NAMALWA (cell line): ENCODE measurements at regions not wholly inside any gene's neighbourhood (a gene's known extent, or its start where the extent isn't known, plus 50 kb on each side); places are given as distances from the start of the nearest gene placed in this dataset.
"Not testable (repeated sequence)": the region's sequence is repeated elsewhere in the genome, so short reads cannot be mapped to it uniquely, and the experiment has no call there.

Source experiments
- DNase-seq: peaks from one replicate; pipeline ENCODE4 v3.0.0-alpha.2; 2015; ENCODE audit warnings: low spot score

DNA sequence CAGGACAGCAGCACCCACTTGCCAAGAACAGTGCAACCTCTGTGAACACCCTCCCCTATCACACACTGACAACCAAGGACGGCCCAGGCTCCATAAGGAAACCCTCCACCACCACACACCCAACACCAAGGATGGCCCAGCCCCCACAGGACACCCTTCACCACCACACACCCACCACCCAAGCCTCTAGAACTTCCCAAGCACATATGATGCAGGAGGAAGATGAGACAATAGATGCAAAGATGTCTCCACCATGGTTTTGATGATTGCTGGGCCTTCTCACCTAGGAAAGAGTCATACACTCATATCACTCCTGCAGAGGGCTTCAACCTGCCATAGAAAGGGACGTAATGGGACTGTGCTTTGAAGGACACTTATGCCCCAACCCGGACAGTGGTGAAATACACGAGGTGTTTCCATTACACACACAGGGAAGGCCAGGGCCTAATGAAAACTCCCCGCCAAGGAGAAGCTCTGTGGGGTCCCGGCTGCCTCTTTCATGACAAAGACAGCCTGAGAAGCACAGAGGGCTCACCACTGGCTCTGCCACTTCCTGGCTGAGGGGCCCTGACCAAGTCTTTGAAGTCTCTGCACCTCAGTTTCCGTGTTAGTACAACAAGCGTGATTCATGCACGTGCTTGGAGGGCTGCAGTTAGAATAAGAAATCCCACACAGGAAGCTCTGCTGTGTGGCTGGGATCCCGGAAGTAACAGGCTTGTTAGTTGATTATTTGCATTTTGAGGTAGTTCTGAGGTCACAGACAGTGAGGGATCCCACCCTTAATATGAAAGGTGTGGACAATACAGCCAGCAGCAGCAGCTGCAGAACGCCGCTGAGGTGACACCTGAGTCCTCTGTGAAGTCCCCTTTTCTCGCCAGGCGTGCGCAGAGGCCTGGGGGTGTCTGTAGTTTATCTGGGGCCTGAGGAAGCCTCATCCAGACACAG lies 61.9 kb upstream of the ATP12A start:
- DNase-seq = peak; percentile 55

DNA sequence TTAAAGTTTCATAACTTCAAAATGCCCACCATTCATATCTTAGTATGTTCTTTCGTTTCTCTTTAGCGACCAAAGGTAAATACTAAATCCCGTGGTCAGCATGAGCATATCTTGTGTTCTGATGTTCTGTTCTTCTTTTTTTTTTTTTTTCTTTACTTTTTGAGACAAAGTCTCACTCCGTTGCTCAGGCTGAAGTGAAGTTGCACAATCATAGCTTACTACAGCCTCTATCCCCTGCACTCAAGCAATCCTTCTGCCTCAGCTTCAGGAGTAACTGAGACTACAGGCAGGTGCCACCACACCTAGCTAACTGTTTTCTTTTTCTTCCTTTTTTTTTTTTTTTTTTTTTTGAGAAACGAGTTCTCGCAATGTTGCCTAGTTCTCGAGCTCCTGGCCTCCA lies 60.9 kb upstream of the ATP12A start:
- DNase-seq = no peak

DNA sequence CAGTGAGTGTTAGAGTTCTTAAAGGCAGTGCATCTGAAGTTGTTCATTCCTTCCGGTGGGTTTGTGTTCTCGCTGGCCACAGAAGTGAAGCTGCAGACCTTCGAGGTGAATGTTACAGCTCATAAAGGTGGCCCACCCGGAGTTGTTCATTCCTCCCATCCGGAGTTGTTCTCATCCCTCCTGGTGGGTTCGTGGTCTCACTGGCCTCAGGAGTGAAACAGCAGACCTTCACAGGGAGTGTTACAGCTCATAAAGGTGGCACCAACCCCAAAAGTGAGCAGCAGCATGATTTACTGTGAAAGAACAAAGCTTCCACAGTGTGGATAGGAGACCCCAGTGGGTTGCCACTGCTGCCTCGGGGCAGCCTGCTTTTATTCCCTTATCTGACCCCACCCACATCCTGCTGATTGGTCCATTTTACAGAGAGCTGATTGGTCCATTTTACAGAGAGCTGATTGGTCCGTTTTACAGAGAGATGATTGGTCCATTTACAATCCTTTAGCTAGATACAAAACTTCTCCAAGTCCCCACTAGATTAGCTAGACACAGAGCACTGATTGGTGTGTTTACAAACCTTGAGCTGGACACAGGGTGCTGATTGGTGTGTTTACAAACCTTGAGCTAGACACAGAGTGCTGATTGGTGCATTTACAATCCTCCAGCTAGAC lies 57.6 kb upstream of the ATP12A start:
- DNase-seq = not testable (repeated sequence)

DNA sequence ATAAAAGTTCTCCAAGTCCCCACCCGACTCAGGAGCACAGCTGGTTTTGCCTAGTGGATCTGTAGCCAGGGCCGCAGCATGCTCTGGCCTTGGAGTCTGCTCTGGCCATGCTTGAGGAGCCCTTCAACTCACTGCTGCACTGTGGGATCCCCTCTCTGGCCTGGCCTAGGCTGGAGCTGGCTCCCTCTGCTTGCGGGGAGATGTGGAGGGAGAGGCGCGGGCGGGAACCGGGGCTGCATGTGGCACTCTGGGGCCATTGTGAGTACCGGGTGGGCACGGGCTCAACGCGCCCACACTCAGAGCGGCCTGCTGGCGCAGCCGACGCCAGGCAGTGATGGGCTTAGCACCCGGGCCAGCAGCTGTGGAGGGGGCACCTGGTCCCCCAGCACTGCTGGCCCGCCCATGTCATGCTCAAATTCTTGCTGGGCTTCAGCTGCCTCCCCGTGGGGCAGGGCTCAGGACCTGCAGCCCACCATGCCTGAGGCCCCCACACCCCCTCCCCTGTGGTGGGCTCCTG lies 57.0 kb upstream of the ATP12A start:
- DNase-seq = no peak

DNA sequence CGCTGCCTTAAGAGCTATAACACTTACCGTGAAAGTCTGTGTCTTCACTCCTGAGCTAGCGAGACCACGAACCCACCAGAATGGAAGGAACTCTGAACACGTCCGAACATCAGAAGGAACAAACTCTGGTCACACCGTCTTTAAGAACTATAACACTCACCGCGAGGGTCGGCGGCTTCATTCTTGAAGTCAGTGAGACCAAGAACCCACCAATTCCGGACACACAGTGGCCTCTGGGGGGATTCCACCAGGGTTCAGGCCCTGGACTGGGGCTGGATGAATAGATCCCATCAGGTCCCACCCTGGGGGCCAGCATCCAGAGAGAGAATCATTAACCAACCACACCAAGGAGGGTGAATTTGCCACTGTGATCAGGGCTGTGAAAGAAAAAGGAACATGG lies 55.8 kb upstream of the ATP12A start:
- DNase-seq = no peak

DNA sequence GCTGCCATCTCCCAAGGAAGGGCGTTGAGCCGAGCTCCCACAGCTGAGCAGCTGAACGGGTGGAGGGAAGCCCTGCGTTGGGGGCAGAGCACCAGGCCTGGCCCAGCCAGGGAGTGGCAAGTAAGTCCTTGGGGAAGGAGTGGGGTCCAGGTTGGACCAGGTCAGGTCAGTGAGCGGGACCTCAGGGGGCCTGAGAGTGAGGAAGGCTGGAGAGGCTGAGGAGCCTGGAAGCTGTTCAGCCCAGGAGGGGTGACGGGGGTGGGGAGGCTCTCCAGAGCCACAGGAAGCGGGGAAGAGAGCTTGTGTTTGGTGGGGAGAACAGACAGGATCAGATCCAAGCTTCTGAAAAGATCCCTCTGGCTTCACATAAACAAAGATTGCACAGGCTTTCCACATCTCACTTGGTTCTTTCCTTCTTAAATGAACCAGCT lies 55.4 kb upstream of the ATP12A start:
- DNase-seq = no peak

DNA sequence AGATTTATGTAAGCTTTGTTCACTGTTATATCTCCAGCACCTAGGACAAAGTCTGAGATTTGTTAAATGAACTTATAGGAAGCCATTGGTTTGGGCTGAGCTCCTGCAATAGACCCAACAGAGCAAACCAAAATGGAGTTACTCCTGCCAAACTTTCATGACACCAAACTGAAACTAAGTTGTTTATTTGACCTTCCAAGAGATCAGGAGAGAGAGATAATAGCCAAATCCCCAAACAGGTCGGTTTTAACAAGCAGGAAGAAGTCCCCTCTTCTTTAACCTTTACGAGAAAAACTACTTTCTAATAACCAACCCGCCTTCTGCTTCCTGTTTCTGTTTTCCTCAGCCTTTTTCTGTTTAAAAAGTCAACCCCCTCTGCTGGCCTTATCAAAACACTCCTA lies 54.9 kb upstream of the ATP12A start:
- DNase-seq = peak; percentile 7

DNA sequence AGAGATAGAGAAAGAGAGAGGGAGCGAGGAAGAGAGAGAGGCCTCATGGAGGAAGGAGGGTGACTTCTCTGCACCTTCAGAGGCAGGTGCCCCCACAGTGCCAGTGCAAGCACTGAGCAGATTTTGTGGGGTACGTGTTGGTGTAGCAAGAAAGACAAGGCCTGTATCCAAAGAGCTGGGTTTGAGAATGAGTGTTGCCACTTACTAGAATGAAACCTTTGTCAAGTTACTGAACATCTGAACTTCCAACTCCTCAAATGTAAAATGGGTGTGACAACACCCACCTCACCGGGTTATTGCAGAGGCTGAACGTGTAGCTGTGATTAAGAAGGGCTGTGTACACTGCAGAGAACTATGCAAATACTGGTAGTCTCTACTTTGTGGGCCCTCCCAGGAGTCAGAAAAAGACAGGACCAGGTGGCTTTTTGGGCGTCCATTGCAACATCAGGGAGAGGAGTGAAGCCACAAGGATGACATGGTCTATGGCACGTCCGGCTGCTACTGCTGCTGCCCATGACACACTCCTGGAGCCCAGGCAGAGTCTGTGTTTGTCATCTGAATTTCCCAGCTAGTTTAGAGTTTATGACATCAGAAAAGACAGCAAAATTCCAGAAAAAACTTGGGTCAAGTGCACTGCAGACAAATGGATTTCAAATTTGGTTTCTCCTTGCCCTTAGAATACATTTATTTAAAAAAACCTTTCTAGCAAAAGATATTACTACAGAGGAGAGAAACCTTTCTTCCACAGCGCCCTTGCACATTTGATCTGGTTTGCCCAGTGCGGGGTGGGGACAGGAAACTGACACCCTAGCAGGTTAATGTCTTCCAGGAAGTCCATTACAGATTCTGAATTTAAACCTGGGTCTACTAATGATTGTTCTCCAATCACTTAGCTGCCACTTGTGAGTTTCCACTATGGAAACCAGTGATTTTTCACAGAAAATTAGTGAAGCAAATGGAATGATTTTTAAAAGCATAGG lies 54.0 kb upstream of the ATP12A start:
- DNase-seq = peak; percentile 8

DNA sequence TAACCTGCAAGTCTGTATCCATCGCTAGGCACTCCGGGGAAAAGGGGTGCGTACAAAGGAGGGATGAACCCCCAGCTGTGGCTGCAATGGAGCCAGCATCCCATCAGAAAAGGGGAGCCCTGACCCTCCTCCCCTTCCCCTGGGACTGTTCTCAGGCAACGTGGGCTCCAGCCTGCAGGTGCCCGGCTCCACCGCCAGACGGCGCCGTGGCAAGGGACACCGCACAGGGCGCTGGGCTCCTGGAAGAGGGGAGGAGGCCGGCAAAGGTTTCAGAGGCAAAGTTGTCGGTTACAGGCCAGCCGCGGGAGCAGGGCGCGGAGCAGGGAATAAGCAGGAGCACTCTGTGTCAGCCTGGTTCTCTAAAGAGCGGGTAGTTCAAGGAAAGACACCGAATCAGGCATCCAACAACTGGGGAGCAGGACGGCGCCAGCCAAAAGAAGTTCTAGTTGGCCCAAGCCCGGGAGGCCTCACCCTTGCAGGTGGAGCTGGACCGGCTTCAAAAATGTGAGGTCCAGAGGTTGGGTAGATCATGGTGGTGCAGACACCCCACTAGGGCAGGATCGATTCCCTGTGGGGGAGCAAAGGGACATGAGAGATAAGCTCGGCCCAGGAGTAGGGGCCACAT lies 53.0 kb upstream of the ATP12A start:
- no peak for DNase-seq

DNA sequence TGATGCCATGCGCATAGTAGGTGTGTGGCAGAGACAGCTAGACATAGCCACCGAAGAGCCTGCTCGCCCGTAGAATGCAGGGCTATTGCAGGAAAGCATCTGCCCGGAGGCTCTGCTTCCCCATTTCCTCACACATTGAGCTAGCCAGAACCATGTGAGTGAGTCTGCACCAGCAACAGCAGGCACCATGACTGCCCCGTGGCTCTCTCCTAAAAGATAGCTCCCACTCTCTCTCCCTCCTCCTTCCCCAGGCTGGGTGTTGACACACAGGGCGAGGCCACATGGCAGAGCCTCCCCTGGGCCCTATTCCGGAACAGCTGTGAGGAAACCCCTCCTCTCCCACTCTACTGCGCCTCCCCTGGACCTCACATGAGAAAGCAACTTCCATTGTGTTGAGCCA lies 52.3 kb upstream of the ATP12A start:
- no peak for DNase-seq

DNA sequence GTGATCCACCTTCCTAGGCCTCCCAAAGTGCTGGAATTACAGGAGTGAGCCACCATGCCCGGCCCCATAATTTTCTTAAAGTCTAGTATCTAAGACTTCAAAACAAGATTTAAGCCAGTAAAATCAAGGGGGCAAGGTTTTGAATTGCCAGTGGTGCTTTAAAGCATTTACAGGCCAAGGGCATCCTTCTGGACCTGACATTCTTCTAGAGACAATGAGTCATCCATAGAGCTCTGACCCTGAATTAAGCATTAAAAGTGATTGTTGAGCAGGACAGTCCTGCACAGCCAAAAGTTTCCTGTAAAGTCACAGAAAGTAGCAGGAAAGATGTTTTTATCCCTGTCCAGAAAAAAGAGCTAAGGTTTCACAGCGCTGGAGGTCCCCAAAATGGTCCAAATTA lies 50.9 kb upstream of the ATP12A start:
- DNase-seq = no peak

DNA sequence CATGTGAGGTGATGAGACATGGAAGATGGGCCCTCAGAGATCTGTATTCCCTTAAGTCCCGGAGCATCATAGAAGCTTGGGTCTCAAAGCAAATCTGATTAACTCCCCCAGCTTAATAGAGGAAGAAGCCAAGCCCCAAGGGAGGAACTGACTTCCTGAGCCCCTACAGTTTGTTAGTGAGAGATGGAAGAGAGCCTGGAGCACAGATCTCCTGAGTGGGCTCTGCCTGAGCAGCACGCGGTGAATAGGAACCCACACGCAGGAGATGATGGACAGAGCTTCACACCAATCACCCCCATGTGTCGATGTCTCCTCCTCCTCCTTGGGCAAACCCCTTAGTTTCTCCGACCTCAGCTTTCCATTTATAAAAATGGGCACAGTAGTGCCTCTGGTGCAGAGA lies 50.1 kb upstream of the ATP12A start:
- DNase-seq = no peak
